Thyroid gland (tissue), 4 donors: ENCODE measurements at regions not wholly inside any gene's neighbourhood (a gene's known extent, or its start where the extent isn't known, plus 50 kb on each side); places are given as distances from the start of the nearest gene placed in this dataset.

Experiments used
- POLR2A ChIP-seq, 2 donors: fragments of 450-650 bp; IDR thresholded peaks; one replicate each; pipeline ENCODE4 v1.6.1; 2017; ENCODE audit warnings: antibody characterized with exemption in 2 of 2, mild to moderate bottlenecking in 2 of 2, moderate library complexity in 1 of 2
- TF ChIP-seq, protein P1 (sequence below), 6 experiments: fragments of 200-600 bp in 3 of 6; fragments of 450-650 bp in 3 of 6; sonication (generic) in 3 of 6; IDR thresholded peaks; one replicate each; pipeline ENCODE4 v1.5.1; 2016 to 2019; ENCODE audit warnings: antibody characterized with exemption in 6 of 6, mild to moderate bottlenecking in 2 of 6, inconsistent platforms in 1 of 6, moderate library complexity in 1 of 6

DNA sequence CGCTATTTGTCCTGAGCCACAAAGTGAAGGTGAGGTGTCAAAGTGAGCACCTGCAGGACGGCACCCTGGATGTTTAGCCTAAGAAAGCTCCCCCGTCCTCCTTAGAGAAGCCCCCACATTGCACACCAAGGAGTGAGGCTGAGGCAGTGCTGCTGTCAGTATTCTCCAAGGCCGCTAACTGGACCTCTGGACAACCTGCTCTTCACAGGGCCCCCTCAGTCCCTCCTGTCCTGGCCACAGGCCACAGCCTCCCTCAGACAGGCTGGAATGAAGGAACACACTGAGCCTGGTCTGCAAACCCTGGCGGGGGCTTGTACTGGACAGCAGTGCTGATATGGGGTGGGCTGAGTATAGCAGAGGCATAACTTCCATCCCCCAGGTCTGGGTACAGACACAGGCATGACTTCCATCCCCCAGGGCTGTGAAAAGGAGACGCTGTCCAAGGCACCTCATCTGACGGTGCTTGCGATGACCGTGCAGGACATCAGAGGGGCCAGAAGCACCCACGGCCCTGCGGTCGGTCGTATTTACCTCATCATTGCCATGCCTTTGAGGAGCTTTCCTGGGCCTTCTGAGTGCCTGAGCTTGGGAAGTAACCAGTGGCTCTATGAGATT is 82.4 kb upstream of the DIO3 start:
- TF ChIP-seq, protein P1, sequence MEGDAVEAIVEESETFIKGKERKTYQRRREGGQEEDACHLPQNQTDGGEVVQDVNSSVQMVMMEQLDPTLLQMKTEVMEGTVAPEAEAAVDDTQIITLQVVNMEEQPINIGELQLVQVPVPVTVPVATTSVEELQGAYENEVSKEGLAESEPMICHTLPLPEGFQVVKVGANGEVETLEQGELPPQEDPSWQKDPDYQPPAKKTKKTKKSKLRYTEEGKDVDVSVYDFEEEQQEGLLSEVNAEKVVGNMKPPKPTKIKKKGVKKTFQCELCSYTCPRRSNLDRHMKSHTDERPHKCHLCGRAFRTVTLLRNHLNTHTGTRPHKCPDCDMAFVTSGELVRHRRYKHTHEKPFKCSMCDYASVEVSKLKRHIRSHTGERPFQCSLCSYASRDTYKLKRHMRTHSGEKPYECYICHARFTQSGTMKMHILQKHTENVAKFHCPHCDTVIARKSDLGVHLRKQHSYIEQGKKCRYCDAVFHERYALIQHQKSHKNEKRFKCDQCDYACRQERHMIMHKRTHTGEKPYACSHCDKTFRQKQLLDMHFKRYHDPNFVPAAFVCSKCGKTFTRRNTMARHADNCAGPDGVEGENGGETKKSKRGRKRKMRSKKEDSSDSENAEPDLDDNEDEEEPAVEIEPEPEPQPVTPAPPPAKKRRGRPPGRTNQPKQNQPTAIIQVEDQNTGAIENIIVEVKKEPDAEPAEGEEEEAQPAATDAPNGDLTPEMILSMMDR (IDR thresholded peaks at IDR 0.05) = no peak
- no peak for TF ChIP-seq POLR2A (IDR thresholded peaks at IDR 0.05)
